ENCODE measurements at regions not wholly inside any gene's neighbourhood (a gene's known extent, or its start where the extent isn't known, plus 50 kb on each side); places are given as distances from the start of the nearest gene placed in this dataset.

- Mint-ChIP-seq H3K27me3 (peaks cover 34% of the 10 kb centered on the region), H3K4me1 (peaks cover 13% of the 10 kb centered on the region), H3K36me3 (no peaks in the 10 kb centered on the region), H3K9me3 (ENCODE audit: low read depth) (no peaks in the 10 kb centered on the region), H3K27ac (no peak overlapping the region), H3K4me3 (no peak overlapping the region)
- DNase-seq, result no peak
- CTCF ChIA-PET, result interaction anchor here (1.1 kb wide), 1 partner anchor 21 kb away, joined by 3 read pairs; no protein-coding TSS in a partner anchor
- ATAC-seq, result no peak
These were observed 67.1 kb downstream of the PMAIP1 start for GRCh38 chr18:59966913-59967312.

- Mint-ChIP-seq H3K27me3 (peaks cover 28% of the 10 kb centered on the region), H3K36me3 (no peaks in the 10 kb centered on the region), H3K9me3 (ENCODE audit: low read depth) (no peaks in the 10 kb centered on the region), H3K27ac (no peak overlapping the region), H3K4me1 (peaks cover 21% of the 10 kb centered on the region), H3K4me3 (no peak overlapping the region)
- no peak for ATAC-seq
- no peak for DNase-seq
- CTCF ChIA-PET, result interaction anchor here (1.4 kb wide), 1 partner anchor 26 kb away, joined by 4 read pairs; no protein-coding TSS in a partner anchor
These were observed 63.4 kb downstream of the PMAIP1 start for GRCh38 chr18:59963229-59963628.

- Mint-ChIP-seq H3K27me3 (peaks cover 24% of the 10 kb centered on the region), H3K4me3 (no peak overlapping the region), H3K36me3 (peaks cover 2% of the 10 kb centered on the region), H3K4me1 (peaks cover 32% of the 10 kb centered on the region), H3K27ac (no peak overlapping the region), H3K9me3 (ENCODE audit: low read depth) (no peaks in the 10 kb centered on the region)
- no peak for DNase-seq
- CTCF ChIA-PET, result no interaction called here
- ATAC-seq, result no peak
These were observed 61.3 kb downstream of the PMAIP1 start for GRCh38 chr18:59961070-59961469.

- H3K36me3 Mint-ChIP-seq, result peaks cover 2% of the 10 kb centered on the region
- no peak for ATAC-seq
- no peaks in the 10 kb centered on the region for H3K9me3 Mint-ChIP-seq (ENCODE audit: low read depth)
- H3K27ac Mint-ChIP-seq, result no peak overlapping the region
- H3K4me1 Mint-ChIP-seq, result peaks cover 32% of the 10 kb centered on the region
- DNase-seq, result no peak
- H3K4me3 Mint-ChIP-seq, result no peak overlapping the region
- CTCF ChIA-PET, result no interaction called here
- H3K27me3 Mint-ChIP-seq, result peaks cover 16% of the 10 kb centered on the region
These were observed 60.5 kb downstream of the PMAIP1 start for GRCh38 chr18:59960272-59960671.

GRCh38 chr18:59959606-59960005 is 59.8 kb downstream of the PMAIP1 start:
- H3K4me1 Mint-ChIP-seq, result peaks cover 35% of the 10 kb centered on the region
- DNase-seq (no peak), ATAC-seq (no peak)
- peaks cover 11% of the 10 kb centered on the region for H3K27me3 Mint-ChIP-seq
- H3K9me3 Mint-ChIP-seq (ENCODE audit: low read depth), result no peaks in the 10 kb centered on the region
- no peak overlapping the region for H3K27ac Mint-ChIP-seq
- H3K36me3 Mint-ChIP-seq, result peaks cover 2% of the 10 kb centered on the region
- H3K4me3 Mint-ChIP-seq, result no peak overlapping the region
- CTCF ChIA-PET, result no interaction called here

- H3K27me3 Mint-ChIP-seq, result peaks cover 10% of the 10 kb centered on the region
- no peak overlapping the region for H3K4me3 Mint-ChIP-seq
- no peak overlapping the region for H3K27ac Mint-ChIP-seq
- no peak for ATAC-seq
- peaks cover 39% of the 10 kb centered on the region for H3K4me1 Mint-ChIP-seq
- no peaks in the 10 kb centered on the region for H3K9me3 Mint-ChIP-seq (ENCODE audit: low read depth)
- CTCF ChIA-PET, result no interaction called here
- peaks cover 2% of the 10 kb centered on the region for H3K36me3 Mint-ChIP-seq
- no peak for DNase-seq
These were observed 59.3 kb downstream of the PMAIP1 start for GRCh38 chr18:59959073-59959472.

GRCh38 chr18:59957957-59958356 is 58.2 kb downstream of the PMAIP1 start:
- H3K4me3 Mint-ChIP-seq, result no peak overlapping the region
- H3K4me1 Mint-ChIP-seq, result peaks cover 49% of the 10 kb centered on the region
- CTCF ChIA-PET, result no interaction called here
- H3K36me3 Mint-ChIP-seq, result peaks cover 2% of the 10 kb centered on the region
- DNase-seq (no peak), ATAC-seq (no peak)
- H3K9me3 Mint-ChIP-seq (ENCODE audit: low read depth), result no peaks in the 10 kb centered on the region
- H3K27me3 Mint-ChIP-seq, result peaks cover 5% of the 10 kb centered on the region
- no peak overlapping the region for H3K27ac Mint-ChIP-seq

- ATAC-seq (no peak), DNase-seq (no peak)
- H3K4me3 Mint-ChIP-seq, result no peak overlapping the region
- H3K27me3 Mint-ChIP-seq, result peaks cover 5% of the 10 kb centered on the region
- peaks cover 58% of the 10 kb centered on the region for H3K4me1 Mint-ChIP-seq
- H3K9me3 Mint-ChIP-seq (ENCODE audit: low read depth), result no peaks in the 10 kb centered on the region
- no peak overlapping the region for H3K27ac Mint-ChIP-seq
- CTCF ChIA-PET, result interaction anchor here (1.0 kb wide), 1 partner anchor 34 kb away, joined by 3 read pairs; no protein-coding TSS in a partner anchor
- peaks cover 2% of the 10 kb centered on the region for H3K36me3 Mint-ChIP-seq
These were observed 55.0 kb downstream of the PMAIP1 start for GRCh38 chr18:59954755-59955156.

- ATAC-seq (no peak), DNase-seq (no peak)
- CTCF ChIA-PET, result interaction anchor here (1.2 kb wide), 2 partner anchors 117 to 131 kb away, joined by 3 read pairs; no protein-coding TSS in a partner anchor
- Mint-ChIP-seq H3K4me3 (no peak overlapping the region), H3K4me1 (peaks cover 53% of the 10 kb centered on the region), H3K27ac (no peak overlapping the region), H3K36me3 (peaks cover 2% of the 10 kb centered on the region), H3K9me3 (ENCODE audit: low read depth) (no peaks in the 10 kb centered on the region), H3K27me3 (peaks cover 5% of the 10 kb centered on the region)
These were observed 54.4 kb downstream of the PMAIP1 start for GRCh38 chr18:59954241-59954640.

Data from activated CD8-positive, alpha-beta memory T cell treated with anti-CD3 and anti-CD28 coated beads, Interleukin-2, amount 10 ng/mL, durations not matched to agents 7 days and 5 days (primary cell).